ENCODE measurements at regions not wholly inside any gene's neighbourhood (a gene's known extent, or its start where the extent isn't known, plus 50 kb on each side); places are given as distances from the start of the nearest gene placed in this dataset.

DNA sequence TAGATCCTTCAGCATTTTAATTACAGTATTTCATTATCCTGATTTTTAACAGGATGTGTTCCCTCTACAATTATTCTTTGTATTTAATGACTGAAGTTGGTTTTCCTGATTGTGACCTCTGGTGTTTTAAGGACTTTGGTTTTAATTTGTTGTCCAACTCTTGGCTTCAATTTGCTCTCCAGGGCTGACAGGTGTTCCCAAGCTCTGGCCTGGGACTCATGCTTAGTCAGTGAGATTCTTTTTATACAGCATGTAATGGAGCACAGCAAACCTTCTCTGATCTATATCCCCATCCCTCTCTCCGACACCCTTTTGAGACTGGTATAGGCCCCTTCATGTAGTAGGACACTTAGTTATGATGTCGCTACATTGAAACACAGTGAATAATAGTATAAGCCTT, 896.3 kb downstream of the TSN start (continued):
- TF ChIP-seq, protein P1, sequence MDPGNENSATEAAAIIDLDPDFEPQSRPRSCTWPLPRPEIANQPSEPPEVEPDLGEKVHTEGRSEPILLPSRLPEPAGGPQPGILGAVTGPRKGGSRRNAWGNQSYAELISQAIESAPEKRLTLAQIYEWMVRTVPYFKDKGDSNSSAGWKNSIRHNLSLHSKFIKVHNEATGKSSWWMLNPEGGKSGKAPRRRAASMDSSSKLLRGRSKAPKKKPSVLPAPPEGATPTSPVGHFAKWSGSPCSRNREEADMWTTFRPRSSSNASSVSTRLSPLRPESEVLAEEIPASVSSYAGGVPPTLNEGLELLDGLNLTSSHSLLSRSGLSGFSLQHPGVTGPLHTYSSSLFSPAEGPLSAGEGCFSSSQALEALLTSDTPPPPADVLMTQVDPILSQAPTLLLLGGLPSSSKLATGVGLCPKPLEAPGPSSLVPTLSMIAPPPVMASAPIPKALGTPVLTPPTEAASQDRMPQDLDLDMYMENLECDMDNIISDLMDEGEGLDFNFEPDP (CRISPR knock-in tag; IDR thresholded peaks at IDR 0.05), result no peak
- no peak for TF ChIP-seq CAMTA2 (CRISPR knock-in tag; conservative IDR thresholded peaks at IDR 0.05)
- TF ChIP-seq, protein P2, sequence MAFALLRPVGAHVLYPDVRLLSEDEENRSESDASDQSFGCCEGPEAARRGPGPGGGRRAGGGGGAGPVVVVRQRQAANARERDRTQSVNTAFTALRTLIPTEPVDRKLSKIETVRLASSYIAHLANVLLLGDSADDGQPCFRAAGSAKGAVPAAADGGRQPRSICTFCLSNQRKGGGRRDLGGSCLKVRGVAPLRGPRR (CRISPR knock-in tag; IDR thresholded peaks at IDR 0.05), result no peak
- no peak for TF ChIP-seq CREM (IDR thresholded peaks at IDR 0.05; ENCODE audit: low read depth)
- TF ChIP-seq FOXP1 (CRISPR knock-in tag; IDR thresholded peaks at IDR 0.05), result no peak

DNA sequence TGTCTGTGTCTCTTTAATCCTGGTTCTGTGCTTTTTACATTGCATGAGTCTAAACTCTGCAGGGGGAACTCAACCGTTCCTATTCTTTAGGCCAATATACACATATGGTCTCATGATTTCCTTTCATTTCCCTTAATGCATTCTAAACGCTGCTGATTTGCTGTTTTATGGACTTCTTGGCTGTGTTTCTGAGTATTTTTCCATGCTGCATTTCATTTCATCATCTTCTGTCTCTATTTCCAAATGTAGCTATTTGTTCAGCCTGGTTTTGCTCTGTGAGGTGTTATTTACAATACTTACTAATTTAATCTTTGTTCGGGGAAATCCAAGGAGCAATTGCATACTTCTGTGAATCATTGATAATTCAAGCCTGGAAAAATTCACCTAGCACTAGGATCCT, 897.2 kb downstream of the TSN start:
- ATAC-seq (no peak), FAIRE-seq (no peak), DNase-seq (ENCODE audit: extremely low read depth in 1 of 4, low spot score in 3 of 4) (no peak)
- Histone ChIP-seq H3K9me3 (replicated peaks; ENCODE audit: control insufficient read depth, insufficient read depth, low read depth, low read length) (no peaks in the 10 kb centered on the region), H3K4me1 (replicated peaks in 1 of 2; ENCODE audit: control insufficient read depth in 2 of 2, insufficient read depth in 2 of 2, low read length in 2 of 2) (no peaks in the 10 kb centered on the region), H3K9ac (ENCODE audit: insufficient read depth in 1 of 2, low read depth in 2 of 2, low read length in 2 of 2) (no peak overlapping the region), H3K27me3 (ENCODE audit: control insufficient read depth in 2 of 2, insufficient read depth in 2 of 2, low read length in 2 of 2) (no peaks in the 10 kb centered on the region), H3K79me2 (ENCODE audit: control insufficient read depth, insufficient read depth, low read length) (no peaks in the 10 kb centered on the region), H4K20me1 (replicated peaks; ENCODE audit: control insufficient read depth, insufficient read depth, low read length) (no peaks in the 10 kb centered on the region), H3K4me3 (no peak overlapping the region), H3K9me1 (ENCODE audit: control insufficient read depth, insufficient read depth, low read length) (no peaks in the 10 kb centered on the region), H3K27ac (ENCODE audit: extremely low read depth, low read depth, low read length) (no peak overlapping the region), H3K4me2 (ENCODE audit: insufficient read depth, low read length) (no peak overlapping the region), H2AFZ (ENCODE audit: low read depth, low read length) (no peak overlapping the region), H3K36me3 (ENCODE audit: control insufficient read depth, insufficient read depth, low read length) (no peaks in the 10 kb centered on the region)
- ChIA-PET POLR2A (no interaction called here), CTCF (ENCODE audit: low intra/inter-chr PET ratio) (no interaction called here)
- BruUV-seq (replicated peaks), result no TSS peak
- intact Hi-C loops (cut with micrococcal nuclease) (no loop called here), in situ Hi-C loops (cut with MboI) (no loop called here)
- 0% methylated on average over 3 of the region's 3 CpGs for WGBS (ENCODE audit: insufficient coverage, low coverage, missing lambda C conversion rate)
- TF ChIP-seq, protein P3, sequence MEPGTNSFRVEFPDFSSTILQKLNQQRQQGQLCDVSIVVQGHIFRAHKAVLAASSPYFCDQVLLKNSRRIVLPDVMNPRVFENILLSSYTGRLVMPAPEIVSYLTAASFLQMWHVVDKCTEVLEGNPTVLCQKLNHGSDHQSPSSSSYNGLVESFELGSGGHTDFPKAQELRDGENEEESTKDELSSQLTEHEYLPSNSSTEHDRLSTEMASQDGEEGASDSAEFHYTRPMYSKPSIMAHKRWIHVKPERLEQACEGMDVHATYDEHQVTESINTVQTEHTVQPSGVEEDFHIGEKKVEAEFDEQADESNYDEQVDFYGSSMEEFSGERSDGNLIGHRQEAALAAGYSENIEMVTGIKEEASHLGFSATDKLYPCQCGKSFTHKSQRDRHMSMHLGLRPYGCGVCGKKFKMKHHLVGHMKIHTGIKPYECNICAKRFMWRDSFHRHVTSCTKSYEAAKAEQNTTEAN (CRISPR knock-in tag; IDR thresholded peaks at IDR 0.05), result no peak
- TF ChIP-seq ZNF354B (CRISPR knock-in tag; IDR thresholded peaks at IDR 0.05) (no peak), ZNF561 (CRISPR knock-in tag; conservative IDR thresholded peaks at IDR 0.05) (no peak), TCF7 (IDR thresholded peaks at IDR 0.05; ENCODE audit: borderline replicate concordance) (no peak), POLR2AphosphoS2 (IDR thresholded peaks at IDR 0.05; ENCODE audit: low read length) (no peak), ARHGAP35 (IDR thresholded peaks at IDR 0.05; ENCODE audit: partially characterized antibody) (no peak)
- TF ChIP-seq, protein P4, sequence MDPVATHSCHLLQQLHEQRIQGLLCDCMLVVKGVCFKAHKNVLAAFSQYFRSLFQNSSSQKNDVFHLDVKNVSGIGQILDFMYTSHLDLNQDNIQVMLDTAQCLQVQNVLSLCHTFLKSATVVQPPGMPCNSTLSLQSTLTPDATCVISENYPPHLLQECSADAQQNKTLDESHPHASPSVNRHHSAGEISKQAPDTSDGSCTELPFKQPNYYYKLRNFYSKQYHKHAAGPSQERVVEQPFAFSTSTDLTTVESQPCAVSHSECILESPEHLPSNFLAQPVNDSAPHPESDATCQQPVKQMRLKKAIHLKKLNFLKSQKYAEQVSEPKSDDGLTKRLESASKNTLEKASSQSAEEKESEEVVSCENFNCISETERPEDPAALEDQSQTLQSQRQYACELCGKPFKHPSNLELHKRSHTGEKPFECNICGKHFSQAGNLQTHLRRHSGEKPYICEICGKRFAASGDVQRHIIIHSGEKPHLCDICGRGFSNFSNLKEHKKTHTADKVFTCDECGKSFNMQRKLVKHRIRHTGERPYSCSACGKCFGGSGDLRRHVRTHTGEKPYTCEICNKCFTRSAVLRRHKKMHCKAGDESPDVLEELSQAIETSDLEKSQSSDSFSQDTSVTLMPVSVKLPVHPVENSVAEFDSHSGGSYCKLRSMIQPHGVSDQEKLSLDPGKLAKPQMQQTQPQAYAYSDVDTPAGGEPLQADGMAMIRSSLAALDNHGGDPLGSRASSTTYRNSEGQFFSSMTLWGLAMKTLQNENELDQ (CRISPR knock-in tag; IDR thresholded peaks at IDR 0.05; ENCODE audit: borderline replicate concordance), result no peak
- TF ChIP-seq, protein P5, sequence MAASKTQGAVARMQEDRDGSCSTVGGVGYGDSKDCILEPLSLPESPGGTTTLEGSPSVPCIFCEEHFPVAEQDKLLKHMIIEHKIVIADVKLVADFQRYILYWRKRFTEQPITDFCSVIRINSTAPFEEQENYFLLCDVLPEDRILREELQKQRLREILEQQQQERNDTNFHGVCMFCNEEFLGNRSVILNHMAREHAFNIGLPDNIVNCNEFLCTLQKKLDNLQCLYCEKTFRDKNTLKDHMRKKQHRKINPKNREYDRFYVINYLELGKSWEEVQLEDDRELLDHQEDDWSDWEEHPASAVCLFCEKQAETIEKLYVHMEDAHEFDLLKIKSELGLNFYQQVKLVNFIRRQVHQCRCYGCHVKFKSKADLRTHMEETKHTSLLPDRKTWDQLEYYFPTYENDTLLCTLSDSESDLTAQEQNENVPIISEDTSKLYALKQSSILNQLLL (CRISPR knock-in tag; IDR thresholded peaks at IDR 0.05; ENCODE audit: borderline replicate concordance), result no peak
- TF ChIP-seq, protein P6, sequence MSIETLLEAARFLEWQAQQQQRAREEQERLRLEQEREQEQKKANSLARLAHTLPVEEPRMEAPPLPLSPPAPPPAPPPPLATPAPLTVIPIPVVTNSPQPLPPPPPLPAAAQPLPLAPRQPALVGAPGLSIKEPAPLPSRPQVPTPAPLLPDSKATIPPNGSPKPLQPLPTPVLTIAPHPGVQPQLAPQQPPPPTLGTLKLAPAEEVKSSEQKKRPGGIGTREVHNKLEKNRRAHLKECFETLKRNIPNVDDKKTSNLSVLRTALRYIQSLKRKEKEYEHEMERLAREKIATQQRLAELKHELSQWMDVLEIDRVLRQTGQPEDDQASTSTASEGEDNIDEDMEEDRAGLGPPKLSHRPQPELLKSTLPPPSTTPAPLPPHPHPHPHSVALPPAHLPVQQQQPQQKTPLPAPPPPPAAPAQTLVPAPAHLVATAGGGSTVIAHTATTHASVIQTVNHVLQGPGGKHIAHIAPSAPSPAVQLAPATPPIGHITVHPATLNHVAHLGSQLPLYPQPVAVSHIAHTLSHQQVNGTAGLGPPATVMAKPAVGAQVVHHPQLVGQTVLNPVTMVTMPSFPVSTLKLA (conservative IDR thresholded peaks at IDR 0.05), result no peak
